ENCODE measurements at regions not wholly inside any gene's neighbourhood (a gene's known extent, or its start where the extent isn't known, plus 50 kb on each side); places are given as distances from the start of the nearest gene placed in this dataset.
"Not testable (repeated sequence)": the region's sequence is repeated elsewhere in the genome, so short reads cannot be mapped to it uniquely, and the experiment has no call there.

- DNase-seq: no peak
Observed at GRCh38 chr4:114034189-114034588, 54.7 kb upstream of the ARSJ start.

GRCh38 chr4:114036426-114036825 lies 57.0 kb upstream of the ARSJ start:
- peak in 1 of 2 experiments; percentile 3 for DNase-seq

- no peak for DNase-seq
Observed at GRCh38 chr4:114036864-114037263, 57.4 kb upstream of the ARSJ start.

- no peak for DNase-seq
Observed at GRCh38 chr4:114037988-114038387, 58.5 kb upstream of the ARSJ start.

DNA sequence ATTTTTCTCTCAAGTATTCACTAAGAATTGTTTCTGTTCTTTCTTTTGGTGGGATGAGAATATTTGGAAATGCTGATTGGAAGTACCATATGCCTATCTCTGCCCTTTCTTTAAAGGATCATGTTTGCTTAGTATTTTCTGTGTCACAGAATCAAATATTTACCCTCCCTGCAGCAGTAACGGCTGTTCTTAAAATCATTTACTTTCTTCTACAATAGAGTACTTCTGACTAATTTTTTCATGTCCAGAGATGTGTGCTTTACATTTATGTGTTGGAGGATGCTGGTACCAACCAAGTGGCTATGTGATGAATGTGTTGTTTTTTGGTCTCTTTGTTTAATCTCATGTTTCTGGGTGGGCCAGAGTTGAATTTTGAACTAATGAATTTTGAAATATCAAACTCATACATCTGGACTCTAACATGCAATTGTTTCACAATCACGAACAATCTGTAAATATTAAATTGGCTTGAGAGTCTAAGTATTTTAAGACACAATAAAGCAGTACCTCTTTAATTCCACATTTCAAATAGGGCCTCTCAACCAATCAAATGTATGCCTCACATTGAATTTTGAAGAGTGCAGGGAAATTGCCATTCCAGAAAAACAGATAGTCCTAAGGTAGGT lies 59.4 kb upstream of the ARSJ start:
- no peak for DNase-seq

- DNase-seq: no peak
Observed at GRCh38 chr4:114040319-114041116, 61.1 kb upstream of the ARSJ start.

DNA sequence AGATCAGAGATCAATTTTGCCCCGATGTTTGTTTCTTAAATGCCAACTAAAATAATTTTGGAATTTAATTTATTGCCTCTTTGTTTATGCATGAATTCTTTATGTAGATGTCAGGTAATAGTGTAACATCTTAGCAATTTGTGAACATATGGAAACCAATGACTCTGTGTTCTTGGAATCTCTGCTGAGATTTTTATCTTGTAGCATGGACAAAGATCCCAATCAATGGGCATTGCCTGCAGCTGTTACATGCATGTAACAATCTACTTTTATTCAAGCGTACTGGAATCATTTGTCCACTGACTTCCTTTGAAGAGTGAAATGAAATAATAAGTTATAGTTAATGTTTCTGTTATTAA lies 61.6 kb upstream of the ARSJ start:
- no peak for DNase-seq

DNA sequence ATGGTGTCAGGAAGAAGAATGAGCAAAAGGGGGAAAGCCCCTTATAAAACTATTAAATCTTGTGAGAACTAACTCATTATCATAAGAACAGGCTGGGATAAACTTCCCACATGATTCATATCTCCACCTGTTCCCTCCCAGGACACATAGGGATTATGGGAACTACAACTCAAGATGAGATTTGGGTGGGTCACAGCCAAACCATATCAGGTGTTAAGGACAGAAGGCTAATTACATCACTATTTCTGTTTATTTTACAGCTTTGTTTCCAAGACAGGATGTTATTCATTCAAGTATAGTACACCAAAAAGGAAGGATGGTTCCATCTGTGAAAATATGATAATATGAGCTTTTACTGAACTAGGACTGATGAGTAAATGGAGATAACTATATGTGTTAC lies 63.7 kb upstream of the ARSJ start:
- DNase-seq: peak in 1 of 2 experiments; percentile 51

GRCh38 chr4:114044351-114044750 lies 64.9 kb upstream of the ARSJ start:
- not testable (repeated sequence) for DNase-seq

- no peak for DNase-seq
Observed at GRCh38 chr4:114046331-114046730, 66.9 kb upstream of the ARSJ start.

DNA sequence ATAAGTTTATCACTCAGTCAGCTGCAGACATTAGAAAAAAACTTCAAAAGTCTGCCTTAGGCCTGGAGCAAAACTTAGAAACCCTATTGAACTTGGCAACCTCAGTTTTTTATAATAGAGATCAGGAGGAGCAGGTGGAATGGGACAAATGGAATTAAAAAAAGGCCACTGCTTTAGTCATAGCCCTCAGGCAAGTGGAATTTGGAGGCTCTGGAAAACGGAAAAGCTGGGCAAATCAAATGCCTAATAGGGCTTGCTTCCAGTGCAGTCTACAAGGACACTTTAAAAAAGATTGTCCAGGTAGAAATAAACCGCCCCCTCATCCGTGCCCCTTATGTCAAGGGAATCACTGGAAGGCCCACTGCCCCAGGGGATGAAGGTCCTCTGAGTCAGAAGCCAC lies 68.7 kb upstream of the ARSJ start:
- not testable (repeated sequence) for DNase-seq

- no peak for DNase-seq
Observed at GRCh38 chr4:114052227-114052626, 72.8 kb upstream of the ARSJ start.

DNA sequence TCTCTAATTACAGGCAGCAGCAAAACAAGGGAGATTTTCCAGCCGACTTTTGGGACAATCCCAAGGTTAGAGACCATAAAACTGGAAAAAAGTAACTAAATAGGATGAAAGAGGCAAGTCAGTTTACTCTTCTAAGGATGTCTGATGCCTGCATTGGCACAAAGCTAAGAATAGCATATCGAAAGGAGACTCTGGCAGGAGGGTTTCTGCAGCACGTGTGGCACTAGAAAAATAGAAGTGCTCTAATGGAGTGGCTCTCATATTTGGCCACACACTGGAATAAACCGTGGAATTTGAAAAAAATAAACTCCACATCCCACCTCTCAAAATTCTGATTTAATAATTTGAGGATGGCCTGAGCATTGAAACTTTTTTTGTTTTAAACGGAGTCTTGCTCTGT lies 77.2 kb upstream of the ARSJ start:
- no peak for DNase-seq

GRCh38 chr4:114057746-114058145 lies 78.3 kb upstream of the ARSJ start:
- no peak for DNase-seq

DNA sequence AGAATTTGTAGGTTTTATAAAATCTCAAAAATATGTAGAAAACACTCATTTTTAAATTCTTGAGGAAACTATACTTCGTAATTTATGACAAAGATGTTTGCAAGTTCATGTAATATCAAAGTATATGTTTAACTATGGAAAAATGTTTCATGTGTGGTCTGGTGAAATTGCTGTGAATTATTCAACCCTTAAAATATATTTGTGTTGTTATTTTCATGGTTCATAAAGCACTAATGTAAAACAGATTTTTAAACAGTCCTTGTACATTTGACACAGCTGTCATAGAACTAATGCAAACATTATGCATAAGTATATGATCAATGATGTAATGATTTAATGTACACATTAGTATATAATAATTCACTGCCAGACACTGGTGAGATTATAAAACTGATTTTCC lies 83.1 kb upstream of the ARSJ start:
- no peak for DNase-seq

- DNase-seq: no peak
Observed at GRCh38 chr4:114072781-114073180, 93.3 kb upstream of the ARSJ start.

- DNase-seq: no peak
Observed at GRCh38 chr4:114076899-114077570, 97.6 kb upstream of the ARSJ start.

- DNase-seq: no peak
Observed at GRCh38 chr4:114077610-114078009, 98.2 kb upstream of the ARSJ start.

DNA sequence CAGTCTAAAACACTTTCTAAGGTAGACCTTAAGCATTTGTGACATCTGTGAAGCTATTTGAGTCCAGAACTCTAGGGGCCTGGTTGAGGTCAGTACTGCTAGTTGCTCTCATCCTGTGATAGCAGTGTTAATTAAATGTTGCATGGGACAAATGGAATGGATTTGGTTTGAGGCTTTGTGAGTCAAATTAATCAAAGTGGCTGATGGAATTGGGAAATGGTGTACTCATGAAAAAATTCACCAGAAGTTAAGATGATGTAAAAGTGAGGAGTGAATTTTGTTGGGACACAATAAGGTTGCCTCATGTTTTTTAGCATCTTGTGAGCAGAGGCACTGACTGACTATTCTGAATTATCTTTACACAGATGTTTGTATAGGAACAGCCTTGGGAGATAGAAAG lies 99.2 kb upstream of the ARSJ start:
- no peak for DNase-seq

GRCh38 chr4:114081783-114082182 lies 102.3 kb upstream of the ARSJ start:
- no peak for DNase-seq

GRCh38 chr4:114082348-114082747 lies 102.9 kb upstream of the ARSJ start:
- DNase-seq: no peak

DNA sequence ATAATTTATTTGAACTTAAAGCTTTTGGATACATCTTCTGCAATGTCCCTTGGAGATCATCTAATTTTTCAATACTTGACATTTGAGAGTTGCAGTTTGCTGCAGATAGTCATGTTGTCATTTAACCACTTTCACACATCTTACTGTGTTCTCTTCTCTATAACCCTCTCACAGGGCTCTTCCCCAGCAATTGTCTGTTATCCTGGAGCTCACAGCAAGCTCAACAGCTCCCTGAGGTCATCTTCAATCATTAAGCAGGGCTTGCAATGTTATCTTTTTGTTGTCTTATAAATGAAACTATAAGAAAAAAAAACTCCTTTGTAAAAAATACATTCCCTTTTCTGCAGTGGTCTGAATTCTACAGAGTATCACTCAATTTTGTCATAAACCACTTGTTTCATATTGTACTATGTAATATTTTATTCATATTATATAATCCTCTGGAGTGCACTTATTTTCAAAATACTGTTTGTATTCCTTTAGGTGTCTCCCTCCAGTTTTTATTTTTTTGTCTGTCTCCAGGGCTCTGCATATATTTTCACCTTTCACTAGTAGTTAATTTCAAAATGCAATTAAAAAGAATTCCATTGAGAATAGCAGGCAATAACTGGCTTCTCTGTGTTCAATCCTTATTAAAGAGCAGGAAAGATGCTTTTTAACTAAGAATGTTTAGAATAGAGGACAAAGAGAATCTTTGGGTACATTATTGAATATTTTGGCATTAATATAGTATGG lies 106.3 kb upstream of the ARSJ start:
- DNase-seq: no peak

- no peak for DNase-seq
Observed at GRCh38 chr4:114087596-114088230, 108.3 kb upstream of the ARSJ start.

All from NCI-H524 (cell line).